22Rv1 (cell line): ENCODE measurements at regions not wholly inside any gene's neighbourhood (a gene's known extent, or its start where the extent isn't known, plus 50 kb on each side); places are given as distances from the start of the nearest gene placed in this dataset.

Experiments used
- ZFX ChIP-seq: fragments of 450-650 bp; IDR thresholded peaks from 2 replicates; pipeline ENCODE4 v1.6.1; 2017; ENCODE audit warnings: antibody characterized with exemption, borderline replicate concordance
- TF ChIP-seq, protein P1 (sequence below): fragments of 450-650 bp; IDR thresholded peaks from 2 replicates; pipeline ENCODE4 v1.5.1; 2017; ENCODE audit warnings: mild to moderate bottlenecking

DNA sequence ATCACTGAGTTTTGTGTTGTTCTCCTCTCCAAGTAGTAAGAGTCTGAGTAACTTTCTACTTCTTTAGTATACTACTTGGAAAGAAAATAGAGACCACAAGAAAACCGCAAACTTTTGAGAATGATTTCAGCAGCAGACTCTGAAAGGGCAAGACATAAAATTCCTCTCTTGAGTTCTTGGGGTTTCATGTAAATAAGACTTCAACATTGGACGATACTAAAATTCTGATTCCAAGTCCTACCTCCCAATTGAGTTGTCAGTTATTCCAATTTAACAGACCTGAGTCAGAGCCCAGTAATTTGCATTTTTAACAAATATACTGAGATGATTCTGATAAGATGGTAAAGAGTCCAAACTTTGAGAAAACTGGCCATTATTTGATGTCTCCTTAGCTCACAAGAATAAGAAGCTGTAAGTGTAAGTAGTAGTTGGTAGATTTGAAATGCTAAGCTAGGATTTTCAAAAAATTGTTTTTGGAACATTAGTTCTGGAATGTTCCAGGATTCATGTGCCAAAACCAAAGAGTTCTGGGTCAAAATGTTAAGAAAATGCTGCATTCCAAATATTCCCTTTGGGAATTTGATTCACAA lies 261.6 kb upstream of the SPOPL start:
- TF ChIP-seq, protein P1, sequence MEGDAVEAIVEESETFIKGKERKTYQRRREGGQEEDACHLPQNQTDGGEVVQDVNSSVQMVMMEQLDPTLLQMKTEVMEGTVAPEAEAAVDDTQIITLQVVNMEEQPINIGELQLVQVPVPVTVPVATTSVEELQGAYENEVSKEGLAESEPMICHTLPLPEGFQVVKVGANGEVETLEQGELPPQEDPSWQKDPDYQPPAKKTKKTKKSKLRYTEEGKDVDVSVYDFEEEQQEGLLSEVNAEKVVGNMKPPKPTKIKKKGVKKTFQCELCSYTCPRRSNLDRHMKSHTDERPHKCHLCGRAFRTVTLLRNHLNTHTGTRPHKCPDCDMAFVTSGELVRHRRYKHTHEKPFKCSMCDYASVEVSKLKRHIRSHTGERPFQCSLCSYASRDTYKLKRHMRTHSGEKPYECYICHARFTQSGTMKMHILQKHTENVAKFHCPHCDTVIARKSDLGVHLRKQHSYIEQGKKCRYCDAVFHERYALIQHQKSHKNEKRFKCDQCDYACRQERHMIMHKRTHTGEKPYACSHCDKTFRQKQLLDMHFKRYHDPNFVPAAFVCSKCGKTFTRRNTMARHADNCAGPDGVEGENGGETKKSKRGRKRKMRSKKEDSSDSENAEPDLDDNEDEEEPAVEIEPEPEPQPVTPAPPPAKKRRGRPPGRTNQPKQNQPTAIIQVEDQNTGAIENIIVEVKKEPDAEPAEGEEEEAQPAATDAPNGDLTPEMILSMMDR, result no peak
- TF ChIP-seq ZFX, result no peak
